Esophagus muscularis mucosa (tissue), 4 donors: ENCODE measurements at regions not wholly inside any gene's neighbourhood (a gene's known extent, or its start where the extent isn't known, plus 50 kb on each side); places are given as distances from the start of the nearest gene placed in this dataset.

Experiments
- EP300 ChIP-seq: sonication (generic); formaldehyde crosslinking; IDR thresholded peaks from one replicate; pipeline ENCODE4 v1.6.1; 2017; ENCODE audit warnings: antibody characterized with exemption
- POLR2A ChIP-seq: fragments of 450-650 bp; IDR thresholded peaks from one replicate; pipeline ENCODE4 v1.6.1; 2017; ENCODE audit warnings: antibody characterized with exemption, moderate library complexity, mild to moderate bottlenecking, low read depth
- POLR2AphosphoS5 ChIP-seq, 2 donors: sonication (generic); formaldehyde crosslinking; IDR thresholded peaks; one replicate each; pipeline ENCODE4 v1.6.1; 2017; ENCODE audit warnings: antibody characterized with exemption in 2 of 2
- TF ChIP-seq, protein P1 (sequence below), 3 experiments: fragments of 200-600 bp in 2 of 3; fragments of 450-650 bp in 1 of 3; sonication (generic) in 2 of 3; IDR thresholded peaks; one replicate each; pipeline ENCODE4 v1.5.1; 2017 to 2019; ENCODE audit warnings: antibody characterized with exemption in 3 of 3, mild to moderate bottlenecking in 2 of 3, moderate library complexity in 1 of 3

DNA sequence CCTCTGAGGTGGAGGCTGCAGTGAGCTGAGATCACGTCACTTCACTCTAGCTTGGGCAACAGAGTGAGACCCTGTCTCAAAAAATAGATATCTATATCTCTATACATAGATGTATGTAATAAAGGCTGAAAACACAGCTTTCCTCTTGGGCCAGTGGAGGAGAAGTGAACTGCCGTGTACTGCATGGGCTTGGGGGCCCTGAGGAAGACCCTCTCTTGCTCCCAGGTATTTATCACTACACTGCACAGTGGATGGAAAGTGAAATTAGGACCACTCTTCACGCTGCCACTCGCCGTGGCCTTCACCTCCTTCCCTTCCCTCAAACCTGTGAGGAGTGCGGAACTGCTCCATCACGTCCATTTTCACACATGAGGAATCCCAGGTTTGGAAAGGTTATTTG lies 68.8 kb upstream of the SIAH1 start:
- TF ChIP-seq, protein P1, sequence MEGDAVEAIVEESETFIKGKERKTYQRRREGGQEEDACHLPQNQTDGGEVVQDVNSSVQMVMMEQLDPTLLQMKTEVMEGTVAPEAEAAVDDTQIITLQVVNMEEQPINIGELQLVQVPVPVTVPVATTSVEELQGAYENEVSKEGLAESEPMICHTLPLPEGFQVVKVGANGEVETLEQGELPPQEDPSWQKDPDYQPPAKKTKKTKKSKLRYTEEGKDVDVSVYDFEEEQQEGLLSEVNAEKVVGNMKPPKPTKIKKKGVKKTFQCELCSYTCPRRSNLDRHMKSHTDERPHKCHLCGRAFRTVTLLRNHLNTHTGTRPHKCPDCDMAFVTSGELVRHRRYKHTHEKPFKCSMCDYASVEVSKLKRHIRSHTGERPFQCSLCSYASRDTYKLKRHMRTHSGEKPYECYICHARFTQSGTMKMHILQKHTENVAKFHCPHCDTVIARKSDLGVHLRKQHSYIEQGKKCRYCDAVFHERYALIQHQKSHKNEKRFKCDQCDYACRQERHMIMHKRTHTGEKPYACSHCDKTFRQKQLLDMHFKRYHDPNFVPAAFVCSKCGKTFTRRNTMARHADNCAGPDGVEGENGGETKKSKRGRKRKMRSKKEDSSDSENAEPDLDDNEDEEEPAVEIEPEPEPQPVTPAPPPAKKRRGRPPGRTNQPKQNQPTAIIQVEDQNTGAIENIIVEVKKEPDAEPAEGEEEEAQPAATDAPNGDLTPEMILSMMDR (IDR thresholded peaks at IDR 0.05) = no peak
- TF ChIP-seq POLR2A (no peak), POLR2AphosphoS5 (IDR thresholded peaks at IDR 0.05) (no peak), EP300 (no peak)
